Panc1 (cell line): ENCODE measurements at regions not wholly inside any gene's neighbourhood (a gene's known extent, or its start where the extent isn't known, plus 50 kb on each side); places are given as distances from the start of the nearest gene placed in this dataset.

Experiments
- ATAC-seq: fragments of 200-7000 bp; cut with Tn5 transposase; 2 replicates; pipeline ENCODE4 v1.9.1; 2020; ENCODE audit warnings: mild to moderate bottlenecking, moderate library complexity
- BruUV-seq: library from RNA; stranded (reverse); fragments of 400-500 nt; replicated peaks from 2 replicates; lab custom pipeline; 2021; lab: Mats Ljungman, UMichigan
- CTCF ChIA-PET: fragments of 300-600 bp; sonication (Branson Sonifier 250); formaldehyde crosslinking; loops from one replicate; lab custom pipeline; 2022; ENCODE audit warnings: antibody characterized with exemption; lab: Charles Lee
- POLR2A ChIA-PET: fragments of 300-600 bp; sonication (Branson Sonifier 250); formaldehyde crosslinking; loops from one replicate; lab custom pipeline; 2022; ENCODE audit warnings: antibody characterized with exemption; lab: Charles Lee
- DNase-seq: peaks from one replicate; pipeline ENCODE4 v3.0.0-alpha.2; 2010; ENCODE audit warnings: low read depth, low spot score
- H3K27ac ChIP-seq: 2 replicates; pipeline ENCODE4 v1.5.1; 2011; ENCODE audit warnings: mild to moderate bottlenecking, low read length, inconsistent platforms
- H3K27me3 ChIP-seq: fragments of 200-500 bp; sonication (Bioruptor generic); 2 replicates; pipeline ENCODE4 v1.6.0; 2014; ENCODE audit warnings: low read length, inconsistent platforms; ENCODE audit not compliant: control insufficient read depth, insufficient read depth
- H3K36me3 ChIP-seq: fragments of 200-500 bp; sonication (Bioruptor generic); 2 replicates; pipeline ENCODE4 v1.5.1; 2014; ENCODE audit warnings: inconsistent platforms, mild to moderate bottlenecking, low read length, moderate library complexity; ENCODE audit not compliant: control insufficient read depth, insufficient read depth
- H3K4me1 ChIP-seq: 2 replicates; pipeline ENCODE4 v1.5.1; 2011; ENCODE audit warnings: inconsistent platforms, mild to moderate bottlenecking, low read length, moderate library complexity; ENCODE audit not compliant: control insufficient read depth, insufficient read depth
- H3K4me3 ChIP-seq, 2 experiments: 2 replicates each; pipeline ENCODE4 v1.5.1; 2011 to 2012; ENCODE audit warnings: low read depth in 2 of 2, low read length in 2 of 2, mild to moderate bottlenecking in 2 of 2, inconsistent platforms in 1 of 2, moderate library complexity in 1 of 2
- H3K9me3 ChIP-seq: fragments of 200-500 bp; sonication (Bioruptor generic); 2 replicates; pipeline ENCODE4 v1.5.1; 2014; ENCODE audit warnings: low read depth, mild to moderate bottlenecking, inconsistent platforms, low read length, moderate library complexity; ENCODE audit not compliant: control insufficient read depth, insufficient read depth
- POLR2AphosphoS5 ChIP-seq: IDR thresholded peaks from 2 replicates; pipeline ENCODE4 v1.6.1; 2012; ENCODE audit warnings: mild to moderate bottlenecking, low read depth, low read length, moderate library complexity
- SIN3A ChIP-seq: IDR thresholded peaks from 2 replicates; pipeline ENCODE4 v1.6.1; 2012; ENCODE audit warnings: low read depth, mild to moderate bottlenecking, low read length, moderate library complexity, borderline replicate concordance; ENCODE audit not compliant: insufficient read depth
- TCF7L2 ChIP-seq: IDR thresholded peaks from 2 replicates; pipeline ENCODE4 v1.6.1; 2011; ENCODE audit warnings: mild to moderate bottlenecking, low read depth, low read length, inconsistent platforms
- in situ Hi-C: cut with HindIII; loops from 2 replicates; pipeline ENCODE4 v1.10.0; 2016; ENCODE audit warnings: low sequenced_read_pairs, low pct_unique_long_range_greater_than_20kb
- intact Hi-C: fragments of 100-400 bp; cut with micrococcal nuclease; formaldehyde crosslinking; loops from one replicate; pipeline ENCODE4 v1.10.0; 2022; ENCODE audit not compliant: unreplicated experiment
- TF ChIP-seq, protein P1 (sequence below), 2 experiments: IDR thresholded peaks; 2 replicates each; pipeline ENCODE4 v1.6.1; 2011 to 2012; ENCODE audit warnings: low read depth in 2 of 2, control low read depth in 1 of 2, low read length in 1 of 2, mild to moderate bottlenecking in 1 of 2, moderate library complexity in 1 of 2; ENCODE audit not compliant: insufficient read depth in 1 of 2
- TF ChIP-seq, protein P2 (sequence below): fragments of 450-650 bp; IDR thresholded peaks from 2 replicates; pipeline ENCODE4 v1.5.1; 2017; ENCODE audit warnings: mild to moderate bottlenecking

DNA sequence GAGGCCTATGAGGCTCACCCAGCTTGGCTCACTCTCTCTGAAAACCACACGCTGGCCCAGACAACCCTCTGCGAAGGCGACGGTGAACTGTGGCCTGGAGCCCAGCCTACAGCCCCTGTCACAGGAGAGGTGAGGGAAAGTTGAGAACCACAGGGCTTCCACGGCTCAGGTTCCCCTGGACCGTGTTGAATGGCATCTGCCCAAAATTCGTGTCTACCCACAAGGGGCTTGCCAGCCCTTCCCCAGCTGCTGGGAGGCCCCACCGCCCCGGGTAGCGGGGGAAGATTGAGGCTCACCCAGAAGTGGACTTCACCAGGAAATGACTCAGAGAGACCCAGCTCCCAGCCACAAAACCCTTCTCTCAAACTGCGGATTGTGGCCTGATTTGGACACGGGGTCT is 197.1 kb downstream of the CTTN start:
- intact Hi-C loops (no loop called here), in situ Hi-C loops (no loop called here)
- no peak overlapping the region for H3K27ac ChIP-seq
- no peaks in the 10 kb centered on the region for H3K4me1 ChIP-seq
- H3K27me3 ChIP-seq, result peaks cover 5% of the 10 kb centered on the region
- no peak overlapping the region for H3K4me3 ChIP-seq
- DNase-seq, result no peak
- CTCF ChIA-PET, result no interaction called here
- no peak for ATAC-seq
- no peaks in the 10 kb centered on the region for H3K36me3 ChIP-seq
- no TSS peak for BruUV-seq
- TF ChIP-seq, protein P1, sequence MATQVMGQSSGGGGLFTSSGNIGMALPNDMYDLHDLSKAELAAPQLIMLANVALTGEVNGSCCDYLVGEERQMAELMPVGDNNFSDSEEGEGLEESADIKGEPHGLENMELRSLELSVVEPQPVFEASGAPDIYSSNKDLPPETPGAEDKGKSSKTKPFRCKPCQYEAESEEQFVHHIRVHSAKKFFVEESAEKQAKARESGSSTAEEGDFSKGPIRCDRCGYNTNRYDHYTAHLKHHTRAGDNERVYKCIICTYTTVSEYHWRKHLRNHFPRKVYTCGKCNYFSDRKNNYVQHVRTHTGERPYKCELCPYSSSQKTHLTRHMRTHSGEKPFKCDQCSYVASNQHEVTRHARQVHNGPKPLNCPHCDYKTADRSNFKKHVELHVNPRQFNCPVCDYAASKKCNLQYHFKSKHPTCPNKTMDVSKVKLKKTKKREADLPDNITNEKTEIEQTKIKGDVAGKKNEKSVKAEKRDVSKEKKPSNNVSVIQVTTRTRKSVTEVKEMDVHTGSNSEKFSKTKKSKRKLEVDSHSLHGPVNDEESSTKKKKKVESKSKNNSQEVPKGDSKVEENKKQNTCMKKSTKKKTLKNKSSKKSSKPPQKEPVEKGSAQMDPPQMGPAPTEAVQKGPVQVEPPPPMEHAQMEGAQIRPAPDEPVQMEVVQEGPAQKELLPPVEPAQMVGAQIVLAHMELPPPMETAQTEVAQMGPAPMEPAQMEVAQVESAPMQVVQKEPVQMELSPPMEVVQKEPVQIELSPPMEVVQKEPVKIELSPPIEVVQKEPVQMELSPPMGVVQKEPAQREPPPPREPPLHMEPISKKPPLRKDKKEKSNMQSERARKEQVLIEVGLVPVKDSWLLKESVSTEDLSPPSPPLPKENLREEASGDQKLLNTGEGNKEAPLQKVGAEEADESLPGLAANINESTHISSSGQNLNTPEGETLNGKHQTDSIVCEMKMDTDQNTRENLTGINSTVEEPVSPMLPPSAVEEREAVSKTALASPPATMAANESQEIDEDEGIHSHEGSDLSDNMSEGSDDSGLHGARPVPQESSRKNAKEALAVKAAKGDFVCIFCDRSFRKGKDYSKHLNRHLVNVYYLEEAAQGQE (IDR thresholded peaks at IDR 0.05; ENCODE audit: insufficient read depth in 1 of 2, low read depth in 2 of 2, low read length in 1 of 2), result no peak
- no peaks in the 10 kb centered on the region for H3K9me3 ChIP-seq
- POLR2A ChIA-PET, result no interaction called here

DNA sequence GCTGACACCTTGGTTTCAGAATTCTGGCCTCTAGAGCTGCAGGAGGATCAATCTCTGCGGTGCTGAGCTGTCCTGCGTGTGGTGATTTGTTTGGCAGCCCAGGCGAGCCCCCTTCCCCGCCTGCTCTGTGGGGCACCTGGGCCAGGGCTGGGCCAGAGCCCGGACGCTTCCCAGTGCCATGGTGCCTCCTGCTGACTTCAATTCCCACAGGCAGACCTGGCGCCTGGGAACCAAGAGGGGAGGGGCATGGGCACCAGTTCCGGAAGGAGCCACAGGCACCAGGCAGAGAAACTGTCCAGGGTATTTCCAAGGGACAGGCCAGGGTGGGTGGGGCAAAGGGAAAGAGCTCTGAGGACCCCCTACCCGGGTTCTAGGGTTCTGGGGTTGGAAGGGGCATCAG is 197.8 kb downstream of the CTTN start:
- TF ChIP-seq POLR2AphosphoS5 (no peak), SIN3A (no peak), TCF7L2 (no peak)
- TF ChIP-seq, protein P1 (IDR thresholded peaks at IDR 0.05; ENCODE audit: insufficient read depth in 1 of 2, low read depth in 2 of 2, low read length in 1 of 2), result no peak
- TF ChIP-seq, protein P2, sequence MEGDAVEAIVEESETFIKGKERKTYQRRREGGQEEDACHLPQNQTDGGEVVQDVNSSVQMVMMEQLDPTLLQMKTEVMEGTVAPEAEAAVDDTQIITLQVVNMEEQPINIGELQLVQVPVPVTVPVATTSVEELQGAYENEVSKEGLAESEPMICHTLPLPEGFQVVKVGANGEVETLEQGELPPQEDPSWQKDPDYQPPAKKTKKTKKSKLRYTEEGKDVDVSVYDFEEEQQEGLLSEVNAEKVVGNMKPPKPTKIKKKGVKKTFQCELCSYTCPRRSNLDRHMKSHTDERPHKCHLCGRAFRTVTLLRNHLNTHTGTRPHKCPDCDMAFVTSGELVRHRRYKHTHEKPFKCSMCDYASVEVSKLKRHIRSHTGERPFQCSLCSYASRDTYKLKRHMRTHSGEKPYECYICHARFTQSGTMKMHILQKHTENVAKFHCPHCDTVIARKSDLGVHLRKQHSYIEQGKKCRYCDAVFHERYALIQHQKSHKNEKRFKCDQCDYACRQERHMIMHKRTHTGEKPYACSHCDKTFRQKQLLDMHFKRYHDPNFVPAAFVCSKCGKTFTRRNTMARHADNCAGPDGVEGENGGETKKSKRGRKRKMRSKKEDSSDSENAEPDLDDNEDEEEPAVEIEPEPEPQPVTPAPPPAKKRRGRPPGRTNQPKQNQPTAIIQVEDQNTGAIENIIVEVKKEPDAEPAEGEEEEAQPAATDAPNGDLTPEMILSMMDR, result no peak
- no peaks in the 10 kb centered on the region for H3K36me3 ChIP-seq
- DNase-seq (no peak), ATAC-seq (0 out of 2 replicates have a peak, but pooled peaks have one; percentile 57)
- H3K4me3 ChIP-seq, result no peak overlapping the region
- POLR2A ChIA-PET, result no interaction called here
- in situ Hi-C loops, result no loop called here
- no peaks in the 10 kb centered on the region for H3K4me1 ChIP-seq
- peaks cover 5% of the 10 kb centered on the region for H3K27me3 ChIP-seq
- no TSS peak for BruUV-seq
- H3K9me3 ChIP-seq, result no peaks in the 10 kb centered on the region
- intact Hi-C loops, result no loop called here
- CTCF ChIA-PET, result no interaction called here
- H3K27ac ChIP-seq, result no peak overlapping the region
